ENCODE measurements at regions not wholly inside any gene's neighbourhood (a gene's known extent, or its start where the extent isn't known, plus 50 kb on each side); places are given as distances from the start of the nearest gene placed in this dataset.

DNA sequence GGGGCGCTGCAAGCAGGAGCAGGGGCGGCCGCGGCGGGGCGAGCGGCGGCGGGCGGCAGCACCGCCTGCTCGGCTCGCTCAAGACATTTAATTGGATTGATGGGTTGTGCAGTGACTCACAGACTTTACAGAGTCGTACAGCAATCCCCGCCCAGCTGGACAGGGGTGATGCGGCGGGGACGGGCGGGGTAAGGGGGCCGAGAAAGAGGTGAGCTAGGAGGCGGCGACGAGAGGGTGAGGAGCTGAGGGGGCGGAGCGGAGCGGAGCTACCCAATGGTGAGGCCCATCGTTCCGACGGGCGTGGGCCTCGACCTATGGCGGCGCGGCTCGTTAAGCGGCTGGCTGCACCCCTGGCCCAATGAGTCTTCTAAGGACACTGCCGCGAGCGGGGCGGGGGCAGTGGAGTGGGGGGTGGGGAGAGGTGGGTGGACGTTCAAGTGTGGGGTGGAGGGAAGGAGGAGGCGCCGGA, 97.1 kb upstream of the SERTAD2 start (continued):
- TF ChIP-seq, protein P1, sequence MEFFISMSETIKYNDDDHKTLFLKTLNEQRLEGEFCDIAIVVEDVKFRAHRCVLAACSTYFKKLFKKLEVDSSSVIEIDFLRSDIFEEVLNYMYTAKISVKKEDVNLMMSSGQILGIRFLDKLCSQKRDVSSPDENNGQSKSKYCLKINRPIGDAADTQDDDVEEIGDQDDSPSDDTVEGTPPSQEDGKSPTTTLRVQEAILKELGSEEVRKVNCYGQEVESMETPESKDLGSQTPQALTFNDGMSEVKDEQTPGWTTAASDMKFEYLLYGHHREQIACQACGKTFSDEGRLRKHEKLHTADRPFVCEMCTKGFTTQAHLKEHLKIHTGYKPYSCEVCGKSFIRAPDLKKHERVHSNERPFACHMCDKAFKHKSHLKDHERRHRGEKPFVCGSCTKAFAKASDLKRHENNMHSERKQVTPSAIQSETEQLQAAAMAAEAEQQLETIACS (CRISPR knock-in tag; IDR thresholded peaks at IDR 0.05), result no peak
- no peak for TF ChIP-seq ZNF761 (CRISPR knock-in tag; conservative IDR thresholded peaks at IDR 0.05)
- TF ChIP-seq ZBTB21 (CRISPR knock-in tag; IDR thresholded peaks at IDR 0.05), result no peak
- TF ChIP-seq HOXD1 (CRISPR knock-in tag; IDR thresholded peaks at IDR 0.05), result no peak
- TF ChIP-seq, protein P2, sequence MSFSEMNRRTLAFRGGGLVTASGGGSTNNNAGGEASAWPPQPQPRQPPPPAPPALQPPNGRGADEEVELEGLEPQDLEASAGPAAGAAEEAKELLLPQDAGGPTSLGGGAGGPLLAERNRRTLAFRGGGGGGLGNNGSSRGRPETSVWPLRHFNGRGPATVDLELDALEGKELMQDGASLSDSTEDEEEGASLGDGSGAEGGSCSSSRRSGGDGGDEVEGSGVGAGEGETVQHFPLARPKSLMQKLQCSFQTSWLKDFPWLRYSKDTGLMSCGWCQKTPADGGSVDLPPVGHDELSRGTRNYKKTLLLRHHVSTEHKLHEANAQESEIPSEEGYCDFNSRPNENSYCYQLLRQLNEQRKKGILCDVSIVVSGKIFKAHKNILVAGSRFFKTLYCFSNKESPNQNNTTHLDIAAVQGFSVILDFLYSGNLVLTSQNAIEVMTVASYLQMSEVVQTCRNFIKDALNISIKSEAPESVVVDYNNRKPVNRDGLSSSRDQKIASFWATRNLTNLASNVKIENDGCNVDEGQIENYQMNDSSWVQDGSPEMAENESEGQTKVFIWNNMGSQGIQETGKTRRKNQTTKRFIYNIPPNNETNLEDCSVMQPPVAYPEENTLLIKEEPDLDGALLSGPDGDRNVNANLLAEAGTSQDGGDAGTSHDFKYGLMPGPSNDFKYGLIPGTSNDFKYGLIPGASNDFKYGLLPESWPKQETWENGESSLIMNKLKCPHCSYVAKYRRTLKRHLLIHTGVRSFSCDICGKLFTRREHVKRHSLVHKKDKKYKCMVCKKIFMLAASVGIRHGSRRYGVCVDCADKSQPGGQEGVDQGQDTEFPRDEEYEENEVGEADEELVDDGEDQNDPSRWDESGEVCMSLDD (CRISPR knock-in tag; IDR thresholded peaks at IDR 0.05; ENCODE audit: borderline replicate concordance), result no peak
- no peak for TF ChIP-seq CCAR2 (optimal IDR thresholded peaks at IDR 0.05; ENCODE audit: low read depth, low read length)
- TF ChIP-seq KLF13 (CRISPR knock-in tag; IDR thresholded peaks at IDR 0.05), result no peak
- TF ChIP-seq, protein P3, sequence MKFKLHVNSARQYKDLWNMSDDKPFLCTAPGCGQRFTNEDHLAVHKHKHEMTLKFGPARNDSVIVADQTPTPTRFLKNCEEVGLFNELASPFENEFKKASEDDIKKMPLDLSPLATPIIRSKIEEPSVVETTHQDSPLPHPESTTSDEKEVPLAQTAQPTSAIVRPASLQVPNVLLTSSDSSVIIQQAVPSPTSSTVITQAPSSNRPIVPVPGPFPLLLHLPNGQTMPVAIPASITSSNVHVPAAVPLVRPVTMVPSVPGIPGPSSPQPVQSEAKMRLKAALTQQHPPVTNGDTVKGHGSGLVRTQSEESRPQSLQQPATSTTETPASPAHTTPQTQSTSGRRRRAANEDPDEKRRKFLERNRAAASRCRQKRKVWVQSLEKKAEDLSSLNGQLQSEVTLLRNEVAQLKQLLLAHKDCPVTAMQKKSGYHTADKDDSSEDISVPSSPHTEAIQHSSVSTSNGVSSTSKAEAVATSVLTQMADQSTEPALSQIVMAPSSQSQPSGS (CRISPR knock-in tag; IDR thresholded peaks at IDR 0.05), result no peak; the same call in 1 of the 2 replicates
- TF ChIP-seq ZNF430 (CRISPR knock-in tag; IDR thresholded peaks at IDR 0.05), result no peak
- TF ChIP-seq ZBTB1 (CRISPR knock-in tag; IDR thresholded peaks at IDR 0.05; ENCODE audit: borderline replicate concordance), result no peak
- no peak for TF ChIP-seq ZNF703 (CRISPR knock-in tag; IDR thresholded peaks at IDR 0.05; ENCODE audit: borderline replicate concordance)
- TF ChIP-seq ZNF781 (CRISPR knock-in tag; IDR thresholded peaks at IDR 0.05; ENCODE audit: borderline replicate concordance, not compliant biosample characterization), result no peak
- TF ChIP-seq ZNF616 (CRISPR knock-in tag; IDR thresholded peaks at IDR 0.05; ENCODE audit: low read depth), result no peak
- TF ChIP-seq SP5 (CRISPR knock-in tag; IDR thresholded peaks at IDR 0.05; ENCODE audit: borderline replicate concordance, low read depth), result peak; percentile 88
- 0 out of 2 replicates have a peak, but pooled peaks have one; percentile 28 for TF ChIP-seq ZNF3 (CRISPR knock-in tag; IDR thresholded peaks at IDR 0.05)
- no peak for TF ChIP-seq ZNF549 (CRISPR knock-in tag; IDR thresholded peaks at IDR 0.05)
- no peak; the same call in 1 of the 2 replicates for TF ChIP-seq ZNF124 (CRISPR knock-in tag; IDR thresholded peaks at IDR 0.05)
- no peak for TF ChIP-seq ZSCAN29 (CRISPR knock-in tag; conservative IDR thresholded peaks at IDR 0.05)
- TF ChIP-seq, protein P4, sequence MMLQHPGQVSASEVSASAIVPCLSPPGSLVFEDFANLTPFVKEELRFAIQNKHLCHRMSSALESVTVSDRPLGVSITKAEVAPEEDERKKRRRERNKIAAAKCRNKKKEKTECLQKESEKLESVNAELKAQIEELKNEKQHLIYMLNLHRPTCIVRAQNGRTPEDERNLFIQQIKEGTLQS (CRISPR knock-in tag; IDR thresholded peaks at IDR 0.05), result peak; percentile 78
- TF ChIP-seq ZFP36L2 (CRISPR knock-in tag; IDR thresholded peaks at IDR 0.05), result no peak
- TF ChIP-seq ZNF879 (CRISPR knock-in tag; IDR thresholded peaks at IDR 0.05), result no peak
- no peak for TF ChIP-seq SSRP1 (CRISPR knock-in tag; IDR thresholded peaks at IDR 0.05)
- TF ChIP-seq, protein P5, sequence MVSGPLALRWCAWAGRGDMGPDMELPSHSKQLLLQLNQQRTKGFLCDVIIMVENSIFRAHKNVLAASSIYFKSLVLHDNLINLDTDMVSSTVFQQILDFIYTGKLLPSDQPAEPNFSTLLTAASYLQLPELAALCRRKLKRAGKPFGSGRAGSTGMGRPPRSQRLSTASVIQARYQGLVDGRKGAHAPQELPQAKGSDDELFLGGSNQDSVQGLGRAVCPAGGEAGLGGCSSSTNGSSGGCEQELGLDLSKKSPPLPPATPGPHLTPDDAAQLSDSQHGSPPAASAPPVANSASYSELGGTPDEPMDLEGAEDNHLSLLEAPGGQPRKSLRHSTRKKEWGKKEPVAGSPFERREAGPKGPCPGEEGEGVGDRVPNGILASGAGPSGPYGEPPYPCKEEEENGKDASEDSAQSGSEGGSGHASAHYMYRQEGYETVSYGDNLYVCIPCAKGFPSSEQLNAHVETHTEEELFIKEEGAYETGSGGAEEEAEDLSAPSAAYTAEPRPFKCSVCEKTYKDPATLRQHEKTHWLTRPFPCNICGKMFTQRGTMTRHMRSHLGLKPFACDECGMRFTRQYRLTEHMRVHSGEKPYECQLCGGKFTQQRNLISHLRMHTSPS (CRISPR knock-in tag; IDR thresholded peaks at IDR 0.05; ENCODE audit: low read depth), result no peak
- no peak for TF ChIP-seq LCORL (IDR thresholded peaks at IDR 0.05)
- TF ChIP-seq LCORL (CRISPR knock-in tag; IDR thresholded peaks at IDR 0.05), result no peak

Data from HepG2 (cell line).